NCI-H345 treated with DMSO at 0.1 percent for 48 hours (cell line): ENCODE measurements at regions not wholly inside any gene's neighbourhood (a gene's known extent, or its start where the extent isn't known, plus 50 kb on each side); places are given as distances from the start of the nearest gene placed in this dataset.

Experiments
- DNase-seq: peaks from one replicate; lab custom pipeline; 2025; ENCODE audit not compliant: unreplicated experiment; lab: John Stamatoyannopoulos, UW

- no peak for DNase-seq
Measured at GRCh38 chr3:40979962-40980361, 219.3 kb upstream of the CTNNB1 start.

DNA sequence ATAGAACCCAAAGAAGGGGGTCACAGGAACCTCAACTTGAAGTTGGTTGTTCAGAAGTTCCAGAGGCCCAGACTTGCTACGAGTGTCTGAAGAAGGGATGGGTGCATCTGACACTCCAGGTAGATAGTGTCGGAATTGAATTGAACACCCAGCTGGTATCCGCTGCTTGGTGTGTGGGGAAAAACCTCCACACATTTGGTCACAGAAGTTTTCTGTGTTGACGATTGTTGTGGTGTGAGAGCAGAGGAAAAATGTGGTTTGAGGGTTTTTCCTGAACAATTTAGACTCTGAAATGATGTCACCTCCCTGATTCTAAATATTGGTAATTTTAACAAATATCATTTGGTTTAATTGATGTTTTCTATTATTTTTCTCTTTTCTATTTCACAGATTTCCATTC, 218.8 kb upstream of the CTNNB1 start:
- no peak for DNase-seq

- DNase-seq, result no peak
Measured at GRCh38 chr3:40985195-40985594, 214.1 kb upstream of the CTNNB1 start.

DNA sequence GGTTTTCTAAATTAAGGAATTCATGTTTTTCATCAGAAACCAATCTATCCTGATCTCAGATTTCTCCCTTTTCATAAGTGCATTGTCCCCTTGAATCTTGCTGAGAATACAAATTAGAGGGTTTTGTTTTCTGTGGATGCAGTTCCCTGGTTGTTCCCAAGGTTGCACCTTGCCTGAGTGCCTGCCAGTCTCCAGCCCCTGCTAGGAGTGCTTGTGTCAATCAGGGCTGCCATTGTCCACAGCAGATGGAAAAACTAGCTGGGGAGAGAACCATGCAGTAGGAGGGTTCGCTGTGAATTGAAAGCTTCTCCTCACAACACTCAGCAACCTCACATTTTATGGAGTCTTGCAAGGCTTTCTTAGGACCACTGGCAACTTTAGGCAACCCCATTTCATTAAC, 210.8 kb upstream of the CTNNB1 start:
- no peak for DNase-seq

- no peak for DNase-seq
Measured at GRCh38 chr3:40989141-40990061, 209.9 kb upstream of the CTNNB1 start.

GRCh38 chr3:40990062-40990456, 209.2 kb upstream of the CTNNB1 start:
- no peak for DNase-seq

- no peak for DNase-seq
Measured at GRCh38 chr3:40992023-40992422, 207.3 kb upstream of the CTNNB1 start.

DNA sequence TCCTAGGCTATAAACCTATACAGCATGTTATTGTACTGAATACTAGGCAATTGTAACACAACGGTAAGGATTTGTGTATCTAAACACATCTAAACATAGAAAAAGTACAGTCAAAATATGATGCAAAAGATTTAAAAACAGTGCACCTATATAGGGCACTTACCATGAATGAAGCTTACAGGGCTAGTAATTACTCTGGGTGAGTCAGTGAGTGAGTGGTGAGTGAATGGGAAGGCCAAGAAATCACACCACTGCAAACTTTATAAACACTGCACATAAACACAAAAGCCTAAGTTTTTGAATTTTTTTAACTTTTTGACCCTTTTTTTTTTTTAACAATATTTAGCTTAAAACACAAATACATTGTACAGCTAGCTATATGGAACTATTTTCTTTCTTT, 204.7 kb upstream of the CTNNB1 start:
- DNase-seq, result no peak

- no peak for DNase-seq
Measured at GRCh38 chr3:40995271-40995670, 204.0 kb upstream of the CTNNB1 start.

- DNase-seq, result no peak
Measured at GRCh38 chr3:40996382-40996781, 202.9 kb upstream of the CTNNB1 start.

DNA sequence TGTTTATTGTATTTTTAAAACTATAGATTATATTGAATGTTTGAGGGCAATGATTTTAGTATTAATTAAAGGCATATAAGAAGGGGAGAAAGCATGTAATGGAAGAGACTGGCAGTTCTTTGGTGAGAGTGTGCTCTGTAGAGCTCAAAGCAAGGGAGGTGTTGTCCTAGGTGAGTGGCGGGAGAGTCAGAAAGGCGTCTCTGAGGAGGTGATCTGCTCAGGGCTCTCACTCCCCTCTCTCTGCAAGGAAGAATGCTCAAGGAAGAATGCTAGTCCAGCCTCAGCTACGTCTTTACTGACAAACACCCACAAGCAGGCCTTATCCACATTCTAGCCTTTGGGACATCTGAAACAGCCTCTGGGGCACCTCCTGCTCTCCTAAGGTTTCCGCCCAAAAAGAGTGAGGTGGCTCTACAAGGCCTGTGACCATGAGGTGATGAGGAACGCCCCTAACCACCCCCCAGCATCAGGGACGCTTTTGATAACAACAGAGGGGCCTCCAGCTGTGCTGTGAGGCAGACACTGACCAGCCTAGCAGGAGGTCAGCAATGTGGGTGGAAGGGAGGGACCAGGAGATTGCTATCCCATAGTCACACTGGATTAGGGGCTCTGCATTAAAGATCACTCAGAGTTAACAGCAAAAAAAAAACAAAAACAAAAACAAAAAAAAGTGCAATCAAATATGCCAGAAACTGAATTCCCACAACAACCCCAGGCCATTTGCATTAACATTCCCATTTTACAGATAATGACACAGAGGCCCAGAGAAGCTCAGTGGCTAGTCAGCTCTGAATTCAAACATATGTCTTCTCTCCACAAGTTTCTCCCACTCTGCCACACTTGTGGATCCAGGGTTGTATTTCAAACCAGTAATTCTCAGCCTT, 202.2 kb upstream of the CTNNB1 start:
- no peak for DNase-seq

GRCh38 chr3:40997711-40998519, 201.4 kb upstream of the CTNNB1 start:
- DNase-seq, result no peak

DNA sequence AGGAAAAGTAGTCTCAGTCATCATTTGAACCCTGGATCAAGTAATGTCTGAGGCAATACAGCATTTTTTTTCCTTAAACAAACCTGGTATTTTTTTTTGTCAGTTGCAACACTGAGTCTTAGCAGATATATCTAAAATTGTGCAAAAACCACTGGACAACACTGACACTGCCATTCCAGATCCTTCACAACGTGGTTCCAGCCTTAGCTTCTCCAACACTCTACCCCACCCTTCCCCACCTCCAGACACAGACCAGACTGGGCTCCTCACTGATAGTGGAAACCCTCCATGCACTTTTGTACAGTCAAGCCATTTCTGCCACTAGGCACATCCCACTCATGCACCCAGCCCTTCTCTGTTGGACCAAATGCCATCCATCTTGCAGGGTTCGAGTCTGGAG, 199.6 kb upstream of the CTNNB1 start:
- no peak for DNase-seq

- no peak for DNase-seq
Measured at GRCh38 chr3:41000471-41000870, 198.8 kb upstream of the CTNNB1 start.

DNA sequence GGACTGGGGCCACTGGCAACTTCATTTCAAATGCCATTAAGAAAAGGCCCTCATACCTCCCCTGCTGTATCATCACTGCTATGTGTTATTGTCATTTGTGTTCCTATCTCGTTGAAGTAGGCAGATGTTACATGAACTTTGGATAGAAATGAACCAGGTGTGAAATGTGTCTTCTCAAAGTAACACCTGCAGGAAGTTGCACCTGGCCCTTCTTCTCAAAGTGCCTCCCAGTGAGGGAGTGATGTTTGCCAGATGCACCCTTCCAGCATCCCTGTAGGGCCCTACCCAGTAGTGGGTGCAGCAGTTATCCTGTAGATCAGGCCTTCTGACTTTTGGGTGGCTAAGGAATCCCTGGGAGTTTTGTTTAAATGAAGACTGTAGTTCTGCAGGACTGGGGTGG, 197.7 kb upstream of the CTNNB1 start:
- peak; percentile 46 for DNase-seq

- peak; percentile 46 for DNase-seq
Measured at GRCh38 chr3:41002104-41002503, 197.2 kb upstream of the CTNNB1 start.

DNA sequence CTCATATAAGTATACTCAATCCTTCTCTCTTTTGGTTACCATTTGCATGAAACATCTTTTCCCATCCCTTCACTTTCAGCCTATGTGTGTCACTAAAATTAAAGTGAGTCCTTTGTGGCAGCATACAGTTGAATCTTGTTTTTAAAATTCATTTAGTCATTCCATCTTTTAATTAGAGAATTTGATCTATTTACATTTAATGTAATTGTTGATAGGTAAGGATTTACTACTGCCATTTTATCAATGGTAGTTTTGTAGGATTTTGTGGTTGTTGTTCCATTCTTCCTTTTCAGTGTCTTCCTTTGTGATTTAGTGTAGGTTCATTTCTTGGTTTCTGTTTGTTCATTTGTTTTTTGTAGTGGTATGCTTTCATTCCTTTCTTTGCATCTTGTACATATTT, 191.9 kb upstream of the CTNNB1 start:
- DNase-seq, result no peak

DNA sequence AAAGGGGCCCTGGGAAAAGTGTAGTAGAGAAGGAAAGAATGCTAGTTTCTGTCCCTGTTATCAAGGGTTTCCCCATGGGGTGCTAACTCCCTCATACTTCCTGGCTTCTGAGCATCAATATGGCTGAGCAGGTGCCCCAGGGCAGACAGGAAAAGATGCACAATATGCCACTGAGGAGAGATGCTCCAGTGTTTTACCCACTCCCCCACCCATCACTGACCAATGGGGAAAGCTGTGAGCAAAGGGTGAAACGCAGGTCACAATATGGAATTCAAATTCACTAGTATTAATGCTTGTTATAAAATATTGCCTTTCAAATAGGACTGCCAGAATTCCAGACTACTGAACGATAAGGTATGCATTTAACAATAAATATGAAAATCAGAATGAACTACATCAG, 187.5 kb upstream of the CTNNB1 start:
- DNase-seq, result no peak

DNA sequence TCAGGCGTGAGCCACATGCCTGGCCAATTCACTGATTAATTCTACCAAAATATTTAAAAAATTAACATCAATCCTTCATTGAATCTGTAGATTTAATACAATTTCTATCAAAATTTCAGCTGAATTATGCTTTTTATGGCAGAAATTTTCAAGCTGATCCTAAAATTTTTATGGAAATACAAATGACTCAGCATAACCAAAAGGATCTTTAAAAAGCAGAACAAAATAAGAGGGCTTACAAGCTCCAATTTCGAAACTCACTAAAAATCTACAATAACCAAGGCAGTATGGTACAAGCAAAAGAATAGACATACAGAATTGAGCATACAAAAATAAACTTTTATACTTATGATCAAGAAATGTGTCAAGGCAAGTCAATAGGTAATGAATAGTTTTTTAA, 180.4 kb upstream of the CTNNB1 start:
- DNase-seq, result no peak

- DNase-seq, result no peak
Measured at GRCh38 chr3:41024031-41024836, 175.1 kb upstream of the CTNNB1 start.
